ENCODE measurements at regions not wholly inside any gene's neighbourhood (a gene's known extent, or its start where the extent isn't known, plus 50 kb on each side); places are given as distances from the start of the nearest gene placed in this dataset.

GRCh38 chr22:44584256-44584902, 86.3 kb upstream of the RTL6 start:
- ATAC-seq: no peak

GRCh38 chr22:44583854-44584253, 85.8 kb upstream of the RTL6 start:
- BruUV-seq (replicated peaks): no TSS peak
- ATAC-seq (no peak), FAIRE-seq (no peak), DNase-seq (ENCODE audit: low read depth, low spot score) (no peak)
- Histone ChIP-seq H3K79me2 (ENCODE audit: control insufficient read depth, insufficient read depth, low read length) (no peaks in the 10 kb centered on the region), H3K4me1 (ENCODE audit: control insufficient read depth, insufficient read depth, low read length) (no peaks in the 10 kb centered on the region), H3K9me3 (replicated peaks; ENCODE audit: control insufficient read depth, insufficient read depth, low read length) (no peaks in the 10 kb centered on the region), H3K4me2 (ENCODE audit: control insufficient read depth, insufficient read depth) (no peak overlapping the region), H3K36me3 (ENCODE audit: control insufficient read depth in 2 of 2, insufficient read depth in 2 of 2, low read length in 1 of 2) (no peaks in the 10 kb centered on the region), H4K20me1 (ENCODE audit: control insufficient read depth, insufficient read depth) (no peaks in the 10 kb centered on the region), H3K27ac (ENCODE audit: control insufficient read depth, insufficient read depth) (no peak overlapping the region), H3K4me3 (no peak overlapping the region), H3K9ac (ENCODE audit: control insufficient read depth, insufficient read depth, low read length) (no peak overlapping the region), H2AFZ (ENCODE audit: control insufficient read depth, low read depth, low read length) (no peak overlapping the region), H3K27me3 (replicated peaks in 1 of 2; ENCODE audit: control insufficient read depth in 2 of 2, insufficient read depth in 2 of 2, low read length in 1 of 2) (peaks cover 0 to 6% of the 10 kb centered on the region in 2 experiments; a peak in 2 of 4 replicates)
- ChIA-PET SMC1A (ENCODE audit: uncharacterized antibody, unreplicated experiment) (no interaction called here), CTCF (no interaction called here), POLR2A (no interaction called here), RAD21 (ENCODE audit: unreplicated experiment) (no interaction called here)
- 26% methylated on average over 12 of the region's 12 CpGs for WGBS (ENCODE audit: insufficient coverage, insufficient replicate concordance, low lambda C conversion rate, missing lambda C conversion rate)
- in situ Hi-C loops (cut with MboI): no loop called here
- TF ChIP-seq MLLT1 (IDR thresholded peaks at IDR 0.05): no peak
- TF ChIP-seq CHD4 (IDR thresholded peaks at IDR 0.05): no peak
- intact Hi-C loops (cut with micrococcal nuclease; ENCODE audit: unreplicated experiment): no loop called here

More at GRCh38 chr22:44584256-44584902, 86.3 kb upstream of the RTL6 start:
- intact Hi-C loops (cut with micrococcal nuclease; ENCODE audit: unreplicated experiment) (no loop called here), in situ Hi-C loops (cut with MboI) (no loop called here)
- FAIRE-seq: no peak
- H3K79me2 ChIP-seq (ENCODE audit: control insufficient read depth, insufficient read depth, low read length): no peaks in the 10 kb centered on the region
- DNase-seq (ENCODE audit: low read depth, low spot score): no peak
- H3K9ac ChIP-seq (ENCODE audit: control insufficient read depth, insufficient read depth, low read length): no peak overlapping the region
- H4K20me1 ChIP-seq (ENCODE audit: control insufficient read depth, insufficient read depth): no peaks in the 10 kb centered on the region
- no peaks in the 10 kb centered on the region for H3K4me1 ChIP-seq (ENCODE audit: control insufficient read depth, insufficient read depth, low read length)
- RAD21 ChIA-PET (ENCODE audit: unreplicated experiment): no interaction called here
- H3K9me3 ChIP-seq (replicated peaks; ENCODE audit: control insufficient read depth, insufficient read depth, low read length): no peaks in the 10 kb centered on the region
- no peak overlapping the region for H3K27ac ChIP-seq (ENCODE audit: control insufficient read depth, insufficient read depth)
- H3K4me3 ChIP-seq: no peak overlapping the region
- no peak overlapping the region for H3K4me2 ChIP-seq (ENCODE audit: control insufficient read depth, insufficient read depth)
- CTCF ChIA-PET: no interaction called here
- SMC1A ChIA-PET (ENCODE audit: uncharacterized antibody, unreplicated experiment): no interaction called here
- H3K36me3 ChIP-seq (ENCODE audit: control insufficient read depth in 2 of 2, insufficient read depth in 2 of 2, low read length in 1 of 2): no peaks in the 10 kb centered on the region
- no peak overlapping the region for H2AFZ ChIP-seq (ENCODE audit: control insufficient read depth, low read depth, low read length)
- 38% methylated on average over 7 of the region's 7 CpGs for WGBS (ENCODE audit: insufficient coverage, insufficient replicate concordance, low lambda C conversion rate, missing lambda C conversion rate)
- no TSS peak for BruUV-seq (replicated peaks)
- no peak for TF ChIP-seq ZNF384 (IDR thresholded peaks at IDR 0.05; ENCODE audit: borderline replicate concordance, low read depth, low read length)
- TF ChIP-seq ELK1 (IDR thresholded peaks at IDR 0.05; ENCODE audit: low read depth, low read length): no peak
- peaks cover 0 to 6% of the 10 kb centered on the region in 2 experiments; a peak in 2 of 4 replicates for H3K27me3 ChIP-seq (replicated peaks in 1 of 2; ENCODE audit: control insufficient read depth in 2 of 2, insufficient read depth in 2 of 2, low read length in 1 of 2)
- POLR2A ChIA-PET: no interaction called here
